HG02870 (cell line): ENCODE measurements at regions not wholly inside any gene's neighbourhood (a gene's known extent, or its start where the extent isn't known, plus 50 kb on each side); places are given as distances from the start of the nearest gene placed in this dataset.
"Not testable (repeated sequence)": the region's sequence is repeated elsewhere in the genome, so short reads cannot be mapped to it uniquely, and the experiment has no call there.

Experiments
- ATAC-seq: cut with Tn5 transposase; IDR thresholded peaks from one replicate; pipeline ENCODE4 v1.9.1; 2021; ENCODE audit warnings: mild to moderate bottlenecking, moderate library complexity; ENCODE audit not compliant: unreplicated experiment

DNA sequence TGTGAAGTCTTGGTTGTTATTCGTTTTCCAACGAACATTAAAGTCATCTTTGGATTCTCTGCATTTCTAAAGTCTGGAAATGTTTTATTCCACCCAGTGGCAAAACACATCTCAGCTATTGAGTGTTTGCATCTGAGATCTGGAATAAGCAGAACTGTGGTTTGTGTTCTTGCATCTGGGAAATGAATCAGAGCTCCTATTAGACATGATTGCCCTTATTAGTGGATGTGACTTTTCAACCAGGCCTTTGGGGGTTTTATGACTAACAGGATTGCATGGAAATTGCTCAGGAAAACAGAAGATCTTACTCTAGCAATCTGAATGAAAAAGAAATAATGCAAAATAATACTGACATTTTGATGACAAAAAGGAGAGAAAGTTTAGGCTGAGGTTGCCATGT, 488.8 kb downstream of the IRS2 start:
- ATAC-seq = no peak

DNA sequence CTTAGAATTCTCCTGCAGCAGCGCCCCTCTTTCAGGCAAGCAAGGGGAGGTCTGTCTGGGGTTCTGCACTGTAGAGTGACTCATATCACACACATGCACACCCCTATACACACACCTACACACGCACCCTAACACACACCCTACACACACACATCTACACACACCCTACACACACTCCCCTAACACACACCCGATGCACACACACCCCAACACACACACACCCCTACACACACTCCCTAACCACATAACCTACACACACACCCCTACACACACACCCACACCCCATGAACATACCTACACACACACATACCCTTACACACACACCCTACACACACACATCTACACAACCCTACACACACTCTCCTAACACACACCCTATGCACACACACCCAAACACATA, 493.2 kb downstream of the IRS2 start:
- no peak for ATAC-seq

DNA sequence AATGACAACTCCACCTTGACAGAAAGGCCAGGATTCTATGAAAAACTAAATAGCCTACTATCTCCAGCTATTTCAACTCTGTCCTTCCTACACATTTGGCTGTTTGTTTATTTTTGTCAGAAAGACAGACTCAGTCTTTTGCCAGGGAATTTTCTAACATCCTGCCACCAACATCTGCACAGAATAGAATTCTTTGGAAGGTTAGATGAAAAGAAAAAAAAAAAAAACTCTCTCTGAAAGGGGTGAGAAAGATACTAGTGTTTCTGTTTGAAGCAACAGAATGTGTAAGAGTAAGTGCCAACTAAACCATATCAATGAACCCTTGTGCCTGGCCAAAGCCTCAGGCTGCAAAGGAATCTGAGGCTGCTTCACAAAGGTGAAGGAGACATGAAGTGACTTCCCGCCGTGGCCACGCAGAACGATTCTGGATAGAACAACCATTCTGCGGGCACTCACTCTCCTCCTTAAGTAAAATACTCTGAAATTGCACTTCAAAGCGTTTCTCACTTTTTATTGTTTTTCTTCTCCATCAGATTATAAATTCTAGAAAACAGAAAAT, 498.2 kb downstream of the IRS2 start:
- ATAC-seq = no peak

DNA sequence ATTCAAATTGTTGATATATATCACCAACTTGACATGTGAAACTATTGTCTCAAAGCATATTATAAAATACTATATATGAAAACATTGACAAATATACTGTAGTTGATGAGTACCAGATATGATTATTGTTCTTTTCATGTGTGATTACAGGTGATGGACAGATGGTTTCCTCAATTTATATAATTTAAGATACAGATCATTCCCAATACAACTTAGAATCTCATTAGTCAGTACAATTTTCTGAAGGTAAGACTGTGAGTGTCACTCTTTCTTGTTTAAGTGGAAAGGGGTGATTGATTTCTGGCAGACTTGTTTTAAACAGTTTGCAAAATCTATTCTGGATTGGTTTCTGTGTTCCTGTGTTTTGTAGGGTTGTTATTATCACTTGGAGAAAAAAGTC, 498.8 kb downstream of the IRS2 start:
- no peak for ATAC-seq

DNA sequence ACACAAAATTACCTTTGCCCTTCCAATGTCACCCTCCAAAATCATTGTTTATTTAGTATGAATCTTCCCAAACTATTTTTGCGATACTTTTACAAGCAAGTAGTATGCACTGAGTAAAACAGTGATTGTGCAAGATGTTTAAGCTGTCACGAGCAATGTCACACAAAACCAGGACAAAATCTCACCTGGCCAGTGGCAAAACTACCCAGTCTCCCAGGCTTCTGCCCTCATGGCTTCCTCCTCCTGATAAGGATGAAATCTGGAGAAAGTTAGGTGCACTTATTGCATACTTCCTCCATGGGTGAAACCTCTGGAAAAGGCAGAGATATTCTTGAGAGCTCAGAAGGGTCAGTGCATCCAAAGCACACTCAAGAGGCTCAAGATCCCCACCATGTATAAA, 500.8 kb downstream of the IRS2 start:
- ATAC-seq = no peak

DNA sequence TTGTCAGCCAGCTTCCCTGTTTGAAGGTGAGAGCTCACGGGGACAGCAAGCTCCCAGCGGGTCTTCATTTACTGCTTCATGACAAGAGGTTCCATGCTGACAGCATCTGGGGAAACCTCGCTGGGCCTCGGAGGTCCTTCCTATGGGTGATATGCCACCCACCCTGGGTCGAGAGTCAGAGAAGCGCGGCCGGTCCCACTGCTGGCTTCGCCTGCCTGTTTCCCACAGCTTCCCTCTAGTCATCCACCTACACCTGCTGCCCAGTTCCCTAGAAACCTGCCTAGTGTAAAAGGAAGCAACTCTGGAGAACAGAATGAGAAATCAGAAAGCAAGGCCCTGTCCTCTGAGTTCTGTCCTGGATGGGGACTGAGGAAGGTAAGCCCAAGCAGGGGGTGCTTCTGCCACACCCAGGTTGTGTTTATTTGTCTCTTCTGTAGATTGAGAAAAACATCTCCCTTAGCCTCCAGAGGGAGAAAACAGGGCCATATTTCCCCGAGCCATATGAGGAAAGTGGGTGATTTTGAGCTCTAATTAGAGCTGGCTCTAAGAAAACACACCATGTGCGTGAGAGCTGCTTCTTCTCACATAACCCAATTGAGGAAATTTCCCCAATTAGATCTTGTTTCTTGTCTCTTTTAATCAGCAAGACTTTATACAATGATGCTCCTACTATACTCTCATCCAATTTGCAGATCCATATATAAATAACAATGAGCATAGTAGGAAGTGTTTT, 504.3 kb downstream of the IRS2 start:
- ATAC-seq = no peak

DNA sequence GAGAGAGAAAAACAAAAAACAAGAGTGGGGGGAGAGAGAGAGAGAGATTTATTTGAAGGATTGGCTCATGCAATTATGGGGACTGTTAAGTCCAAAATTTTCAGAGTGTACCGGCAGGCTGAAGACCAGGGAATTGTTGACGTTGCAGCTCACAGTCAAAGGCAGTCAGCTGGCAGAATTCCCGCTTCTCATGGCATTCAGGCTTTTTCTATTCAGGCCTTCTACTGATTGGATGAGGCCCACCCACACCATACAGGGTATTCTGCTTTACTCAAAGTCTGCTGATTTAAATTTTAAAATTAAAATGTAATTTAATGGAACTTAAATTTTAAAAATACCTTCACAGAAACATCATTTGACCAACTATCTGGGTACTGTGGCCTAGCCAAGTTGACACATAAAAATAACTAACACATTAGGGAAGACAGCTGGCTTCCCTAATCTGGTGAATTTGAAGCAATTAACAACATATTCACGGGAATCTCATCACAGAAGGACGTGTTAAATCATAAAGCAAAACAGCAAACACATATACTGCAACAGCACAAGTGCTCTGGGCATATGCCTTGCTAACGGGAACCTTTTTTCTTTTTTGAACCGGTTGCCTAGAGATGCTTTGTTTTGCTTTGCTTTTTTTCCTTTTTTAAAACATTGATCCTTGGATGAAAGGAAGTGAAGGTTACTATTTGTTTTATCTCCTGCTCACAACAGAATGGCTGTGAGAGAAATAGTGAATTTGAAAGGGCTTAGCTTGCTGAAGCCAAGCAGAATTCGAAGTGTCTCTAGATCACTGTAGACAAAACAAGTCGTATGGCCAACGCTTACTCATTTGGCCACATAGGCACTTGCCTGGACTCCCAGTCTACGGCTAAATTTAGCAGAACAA, 505.1 kb downstream of the IRS2 start:
- no peak for ATAC-seq

DNA sequence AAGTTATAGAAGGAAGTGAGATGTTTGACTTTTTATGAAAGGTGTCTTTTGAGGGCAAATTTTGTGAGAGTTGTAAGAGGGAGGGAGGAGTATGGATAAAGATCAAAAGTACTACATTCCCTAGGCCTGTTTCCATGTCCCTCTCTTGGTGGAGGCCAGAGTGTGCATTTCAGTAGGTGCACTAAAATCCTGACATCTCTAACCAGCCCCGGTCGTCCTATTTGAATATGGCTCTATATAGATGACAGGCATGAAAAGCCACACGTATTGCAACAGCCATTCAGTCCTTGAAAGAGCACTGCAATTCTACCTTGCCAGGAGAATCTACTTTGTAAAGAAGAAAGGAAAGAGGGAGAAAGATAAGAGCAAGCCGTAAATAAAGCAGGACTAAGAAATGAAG, 510.1 kb downstream of the IRS2 start:
- no peak for ATAC-seq

DNA sequence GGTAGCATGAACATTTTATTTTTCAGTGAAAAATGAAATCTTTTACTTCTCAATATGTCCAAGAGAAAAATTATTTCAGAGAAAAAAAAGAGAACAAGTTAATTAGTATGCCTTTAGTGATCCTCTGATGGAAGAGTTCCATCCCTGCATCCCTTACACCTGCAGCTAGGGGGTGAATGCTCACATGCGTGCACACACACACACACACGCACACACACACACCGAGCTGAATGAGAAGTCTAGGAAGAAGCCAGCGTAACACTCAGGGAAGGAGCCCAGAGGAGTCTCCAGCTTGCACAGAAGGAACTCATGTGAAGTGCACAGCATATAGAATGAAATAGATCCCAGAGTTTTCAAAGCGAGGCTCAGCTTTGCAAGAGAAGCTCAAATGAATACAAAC, 510.5 kb downstream of the IRS2 start:
- ATAC-seq = no peak

DNA sequence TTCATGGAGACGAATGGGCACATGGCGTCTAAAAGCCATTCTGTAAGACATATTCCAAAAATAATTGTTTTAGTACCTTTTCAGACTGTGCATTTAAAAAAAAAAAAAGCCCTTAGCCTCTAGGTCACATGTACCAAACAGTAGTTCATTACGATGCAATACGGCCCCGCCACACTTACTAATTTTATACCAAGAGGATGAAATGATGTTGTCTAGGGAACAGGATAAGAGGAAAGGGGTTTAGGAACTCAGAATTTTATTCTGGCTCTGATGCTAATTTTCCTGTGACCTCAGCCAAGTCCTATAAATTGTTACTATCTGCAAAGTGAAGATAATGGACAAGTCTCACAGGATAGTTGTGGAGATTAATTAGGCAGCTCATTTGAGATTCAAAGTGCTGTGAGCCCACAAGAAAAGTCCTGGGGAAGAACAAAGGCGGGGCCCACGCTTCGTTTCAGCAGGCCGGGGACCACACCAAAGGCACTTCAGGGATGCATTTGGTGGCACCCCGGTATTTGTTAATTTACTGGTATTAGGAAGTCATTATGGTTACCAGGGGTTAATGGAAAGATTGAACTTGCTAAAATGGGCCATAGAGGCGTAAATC, 511.1 kb downstream of the IRS2 start:
- no peak for ATAC-seq

DNA sequence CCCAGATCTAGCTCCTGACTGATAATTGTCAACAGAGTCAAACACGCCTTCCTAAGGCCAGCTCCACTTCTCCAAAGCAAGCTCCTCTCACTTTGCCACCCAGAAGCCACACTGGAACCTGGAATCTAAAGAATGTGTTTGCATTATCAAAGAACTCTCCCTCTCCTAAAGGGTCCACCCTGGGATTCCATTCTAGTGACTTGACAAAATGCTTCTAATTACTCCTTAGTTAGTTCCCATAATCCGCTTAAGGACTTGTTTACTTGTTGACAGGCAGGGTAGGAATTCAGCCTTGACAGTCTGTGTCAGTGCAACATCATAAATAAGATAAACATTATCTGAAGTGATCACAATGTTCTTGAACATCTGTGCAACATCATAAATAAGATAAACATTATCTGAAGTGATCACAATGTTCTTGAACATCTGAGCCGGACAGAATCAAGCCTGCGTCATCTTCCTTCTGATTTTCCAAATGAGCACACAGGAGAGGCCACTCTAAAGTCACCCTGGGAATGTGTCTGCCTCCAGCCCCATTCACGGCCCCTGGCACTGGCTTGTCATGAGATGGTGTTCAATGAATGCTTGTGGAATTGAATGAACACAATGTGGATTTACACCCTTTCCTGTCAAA, 512.1 kb downstream of the IRS2 start:
- no peak for ATAC-seq

DNA sequence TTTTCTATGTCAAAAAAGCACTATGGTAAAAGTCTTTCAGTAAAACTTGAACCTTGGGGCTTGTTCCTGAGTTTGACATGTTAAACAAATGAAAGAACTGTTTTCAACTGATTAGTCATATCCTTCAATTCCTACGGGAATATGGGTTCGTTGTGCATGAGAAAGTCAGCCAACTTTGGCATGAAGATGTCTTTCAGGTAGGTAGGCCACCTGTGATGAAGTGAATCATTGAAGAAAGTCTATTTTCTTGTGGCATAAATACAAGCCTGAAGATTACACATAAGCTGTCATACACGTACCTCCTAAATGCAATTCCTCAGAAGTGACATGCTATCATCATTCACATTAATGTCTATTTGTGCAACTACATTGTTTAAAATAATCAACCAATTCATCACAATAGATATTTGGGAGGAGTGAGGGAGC, 513.0 kb downstream of the IRS2 start:
- ATAC-seq = no peak

DNA sequence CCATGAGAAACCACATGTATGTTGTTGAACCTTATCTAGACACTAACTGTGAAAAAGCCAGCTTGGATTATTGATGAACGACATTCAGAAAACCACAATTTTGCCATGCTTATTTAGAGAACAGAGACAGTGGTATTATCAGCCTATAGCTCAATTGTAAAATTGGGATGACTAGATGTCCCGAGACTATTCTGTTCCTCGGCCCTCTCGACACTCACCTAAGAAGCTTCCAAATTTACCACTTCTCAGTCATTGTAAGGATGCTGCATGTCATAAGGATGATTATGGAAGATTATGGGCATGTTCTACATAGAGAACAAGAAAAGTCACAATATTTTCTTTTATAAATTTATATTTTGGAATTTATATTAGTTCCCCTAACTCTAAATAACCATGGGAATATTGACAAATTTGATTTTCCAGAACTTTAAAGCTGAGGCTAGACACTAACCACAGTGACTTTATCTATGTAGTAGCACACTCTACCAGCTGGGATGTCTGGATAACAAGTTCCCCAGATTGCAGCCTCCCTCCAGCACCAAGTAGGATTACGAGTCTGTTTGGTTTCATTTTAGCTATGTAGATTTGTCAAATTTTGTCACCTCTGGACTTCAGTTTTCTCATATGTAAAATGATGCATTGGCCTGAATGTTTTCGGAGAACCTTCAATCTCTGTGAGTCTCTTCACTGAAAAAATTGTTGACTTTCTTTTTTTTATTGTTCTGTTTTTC, 513.6 kb downstream of the IRS2 start:
- no peak for ATAC-seq

DNA sequence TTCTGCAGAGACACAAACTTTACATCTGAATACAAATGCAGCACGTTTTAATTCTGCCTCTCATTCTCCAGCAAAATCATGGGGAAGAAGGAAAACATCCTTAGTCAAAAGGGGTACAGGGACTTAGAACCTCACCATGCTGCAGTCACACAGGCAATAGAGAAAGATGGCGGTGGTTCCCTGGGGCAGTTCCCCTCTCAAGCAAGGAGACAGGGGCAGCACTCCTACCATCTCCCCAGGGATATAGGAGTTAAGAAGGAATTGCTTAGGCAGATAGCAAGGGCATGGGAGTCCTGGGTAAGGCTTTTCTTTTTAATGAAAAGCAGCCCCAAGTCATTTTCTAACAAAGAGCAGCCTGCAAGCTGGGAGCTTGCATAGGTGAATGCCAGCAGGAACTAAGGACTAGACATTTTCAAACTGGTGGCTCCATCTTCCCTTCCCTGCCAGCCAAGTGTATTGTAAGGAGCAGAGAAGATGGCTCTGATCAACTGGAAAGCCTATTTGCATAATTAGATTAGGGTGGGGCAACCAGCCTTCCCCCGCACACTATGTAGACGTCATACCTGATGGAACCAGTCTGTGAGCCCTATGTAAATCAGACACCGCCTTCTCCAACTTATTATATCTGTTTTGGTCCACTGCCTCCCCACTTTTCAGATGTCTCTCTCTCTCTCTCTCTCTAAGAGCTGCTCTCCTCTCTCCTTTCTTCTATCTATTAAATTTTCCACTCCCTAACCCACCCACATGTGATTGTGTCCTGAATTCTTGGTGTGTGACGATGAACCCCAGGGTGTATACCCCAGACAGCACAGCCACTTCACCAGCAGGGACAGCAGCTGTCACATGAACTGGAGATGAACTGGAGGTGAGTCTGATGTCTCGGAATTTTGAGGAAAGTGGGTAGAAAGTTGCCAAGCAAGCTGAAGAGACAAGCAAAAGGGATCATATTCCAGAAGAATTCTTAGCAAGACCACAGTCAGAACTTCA, 514.5 kb downstream of the IRS2 start:
- ATAC-seq = no peak

DNA sequence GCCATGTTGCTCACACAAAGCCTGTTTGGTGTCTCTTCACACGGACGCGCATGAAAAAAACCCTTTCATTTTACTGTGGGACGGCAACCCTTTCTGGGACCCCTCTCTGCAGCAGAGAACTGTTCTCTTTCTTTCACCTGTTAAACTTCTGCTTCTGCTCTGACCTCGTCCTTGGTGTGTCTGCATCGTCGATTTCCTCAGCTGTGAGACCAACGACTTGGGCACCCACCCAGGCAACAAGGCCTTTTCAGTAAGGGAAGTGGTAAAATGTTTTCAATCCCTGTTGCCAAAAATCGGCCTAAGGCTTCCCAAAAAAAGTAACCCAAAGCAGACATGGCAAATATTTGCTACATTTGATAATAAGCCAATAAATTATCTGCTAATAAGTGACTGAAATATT, 515.3 kb downstream of the IRS2 start:
- no peak for ATAC-seq

DNA sequence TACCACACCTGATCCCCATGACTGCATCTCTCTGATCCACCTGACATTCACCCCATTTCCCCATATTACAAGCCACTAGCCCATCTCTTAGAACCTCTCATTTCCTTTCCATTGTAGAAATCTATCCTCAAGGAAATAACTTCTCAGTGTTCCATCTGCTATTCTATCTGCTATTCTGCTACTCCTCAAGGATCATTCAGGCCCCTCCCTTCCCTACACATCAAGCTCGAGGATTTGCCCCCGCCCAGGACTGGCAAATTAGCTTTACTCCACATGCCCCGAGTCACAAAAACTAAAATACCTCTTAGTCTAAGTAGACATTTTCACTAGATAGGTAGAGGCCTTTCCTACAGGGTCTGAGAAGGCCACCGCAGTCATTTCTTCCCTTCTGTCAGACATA, 517.0 kb downstream of the IRS2 start:
- ATAC-seq = not testable (repeated sequence)

DNA sequence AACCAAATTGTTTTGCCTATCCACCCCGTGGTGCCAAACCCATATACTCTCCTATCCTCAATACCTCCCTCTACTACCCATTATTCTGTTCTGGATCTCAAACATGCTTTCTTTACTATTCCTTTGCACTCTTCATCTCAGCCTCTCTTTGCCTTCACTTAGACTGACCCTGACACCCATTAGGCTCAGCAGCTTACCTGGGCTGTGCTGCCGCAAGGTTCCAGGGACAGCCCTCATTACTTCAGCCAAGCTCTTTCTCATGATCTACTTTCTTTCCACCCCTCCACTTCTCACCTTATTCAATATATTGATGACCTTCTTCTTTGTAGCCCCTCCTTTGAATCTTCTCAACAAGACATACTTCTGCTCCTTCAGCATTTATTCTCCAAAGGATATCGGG, 517.9 kb downstream of the IRS2 start:
- not testable (repeated sequence) for ATAC-seq

DNA sequence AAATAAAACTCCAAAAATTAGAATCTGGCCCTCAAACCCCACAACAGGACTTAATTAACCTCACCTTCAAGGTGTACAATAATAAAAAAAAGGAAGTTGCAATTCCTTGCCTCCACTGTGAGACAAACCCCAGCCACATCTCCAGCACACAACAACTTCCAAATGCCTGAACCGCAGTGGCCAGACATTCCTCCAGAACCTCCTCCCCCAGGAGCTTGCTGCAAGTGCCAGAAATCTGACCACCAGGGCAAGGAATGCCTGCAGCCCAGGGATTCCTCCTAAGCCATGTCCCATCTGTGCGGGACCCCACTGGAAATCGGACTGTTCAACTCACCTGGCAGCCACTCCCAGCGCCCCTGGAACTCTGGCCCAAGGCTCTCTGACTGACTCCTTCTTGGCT, 519.0 kb downstream of the IRS2 start:
- not testable (repeated sequence) for ATAC-seq

DNA sequence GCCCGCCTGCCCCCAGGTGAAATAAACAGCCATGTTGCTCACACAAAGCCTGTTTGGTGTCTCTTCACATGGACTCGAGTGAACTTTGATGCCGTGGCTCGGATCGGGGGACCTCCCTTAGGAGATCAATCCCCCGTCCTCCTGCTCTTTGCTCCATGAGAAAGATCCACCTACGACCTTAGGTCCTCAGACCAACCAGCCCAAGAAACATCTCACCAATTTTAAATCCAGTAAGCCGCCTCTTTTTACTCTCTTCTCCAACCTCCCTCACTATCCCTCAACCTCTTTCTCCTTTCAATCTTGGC, 521.0 kb downstream of the IRS2 start:
- not testable (repeated sequence) for ATAC-seq
